Retinal pigment epithelial cell (primary cell): ENCODE measurements at regions not wholly inside any gene's neighbourhood (a gene's known extent, or its start where the extent isn't known, plus 50 kb on each side); places are given as distances from the start of the nearest gene placed in this dataset.
"Not testable (repeated sequence)": the region's sequence is repeated elsewhere in the genome, so short reads cannot be mapped to it uniquely, and the experiment has no call there.

Experiments
- DNase-seq: peaks from one replicate; pipeline ENCODE4 v3.0.0-alpha.2; 2010; ENCODE audit warnings: low read depth
- H3K4me3 ChIP-seq: 2 replicates; pipeline ENCODE4 v1.5.1; 2011; ENCODE audit warnings: mild to moderate bottlenecking, low read length, control low read depth, moderate library complexity
- TF ChIP-seq, protein P1 (sequence below): conservative IDR thresholded peaks from 2 replicates; pipeline ENCODE4 v1.5.1; 2011; ENCODE audit warnings: low read depth, low read length, control low read depth, inconsistent platforms

DNA sequence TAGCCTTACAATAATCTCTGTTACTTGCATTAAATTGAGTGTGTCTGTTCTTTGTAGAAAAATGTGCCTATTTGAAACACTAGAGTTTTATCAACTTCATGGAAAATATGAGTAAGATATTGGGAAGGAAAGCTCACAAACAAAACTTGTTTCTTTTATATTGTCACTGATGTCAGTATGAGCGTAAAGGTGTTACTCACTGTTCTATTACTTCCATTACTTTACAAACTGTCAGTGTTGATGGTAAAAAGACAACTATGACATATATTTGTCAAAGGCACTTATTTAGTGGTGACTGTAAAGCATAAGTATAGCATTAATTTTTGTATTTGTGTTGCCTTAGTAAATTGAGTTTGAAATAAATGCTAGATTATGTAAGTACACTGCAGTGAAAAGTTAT, 193.7 kb upstream of the FLRT2 start:
- TF ChIP-seq, protein P1, sequence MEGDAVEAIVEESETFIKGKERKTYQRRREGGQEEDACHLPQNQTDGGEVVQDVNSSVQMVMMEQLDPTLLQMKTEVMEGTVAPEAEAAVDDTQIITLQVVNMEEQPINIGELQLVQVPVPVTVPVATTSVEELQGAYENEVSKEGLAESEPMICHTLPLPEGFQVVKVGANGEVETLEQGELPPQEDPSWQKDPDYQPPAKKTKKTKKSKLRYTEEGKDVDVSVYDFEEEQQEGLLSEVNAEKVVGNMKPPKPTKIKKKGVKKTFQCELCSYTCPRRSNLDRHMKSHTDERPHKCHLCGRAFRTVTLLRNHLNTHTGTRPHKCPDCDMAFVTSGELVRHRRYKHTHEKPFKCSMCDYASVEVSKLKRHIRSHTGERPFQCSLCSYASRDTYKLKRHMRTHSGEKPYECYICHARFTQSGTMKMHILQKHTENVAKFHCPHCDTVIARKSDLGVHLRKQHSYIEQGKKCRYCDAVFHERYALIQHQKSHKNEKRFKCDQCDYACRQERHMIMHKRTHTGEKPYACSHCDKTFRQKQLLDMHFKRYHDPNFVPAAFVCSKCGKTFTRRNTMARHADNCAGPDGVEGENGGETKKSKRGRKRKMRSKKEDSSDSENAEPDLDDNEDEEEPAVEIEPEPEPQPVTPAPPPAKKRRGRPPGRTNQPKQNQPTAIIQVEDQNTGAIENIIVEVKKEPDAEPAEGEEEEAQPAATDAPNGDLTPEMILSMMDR = no peak
- H3K4me3 ChIP-seq = no peak overlapping the region
- no peak for DNase-seq

DNA sequence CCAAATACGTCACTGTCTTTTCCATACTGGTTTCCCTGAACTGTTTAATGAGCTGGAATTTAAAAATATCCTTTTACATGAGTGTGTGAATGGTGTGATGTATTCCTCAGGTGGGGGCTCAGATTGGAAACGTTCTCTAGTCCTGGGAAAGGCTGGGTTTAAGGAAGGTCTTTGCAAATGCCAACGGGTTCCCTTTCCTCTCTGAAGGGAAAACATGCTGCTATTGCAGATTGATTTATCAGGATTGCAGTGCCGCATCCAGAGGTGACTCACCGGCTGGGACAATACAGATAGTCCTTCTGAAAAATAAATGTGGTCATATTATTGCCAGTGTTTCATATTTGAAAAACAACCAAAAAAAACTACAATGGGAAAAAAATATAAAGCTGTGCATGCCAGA, 193.1 kb upstream of the FLRT2 start:
- DNase-seq = no peak
- TF ChIP-seq, protein P1 = no peak
- H3K4me3 ChIP-seq = no peak overlapping the region

DNA sequence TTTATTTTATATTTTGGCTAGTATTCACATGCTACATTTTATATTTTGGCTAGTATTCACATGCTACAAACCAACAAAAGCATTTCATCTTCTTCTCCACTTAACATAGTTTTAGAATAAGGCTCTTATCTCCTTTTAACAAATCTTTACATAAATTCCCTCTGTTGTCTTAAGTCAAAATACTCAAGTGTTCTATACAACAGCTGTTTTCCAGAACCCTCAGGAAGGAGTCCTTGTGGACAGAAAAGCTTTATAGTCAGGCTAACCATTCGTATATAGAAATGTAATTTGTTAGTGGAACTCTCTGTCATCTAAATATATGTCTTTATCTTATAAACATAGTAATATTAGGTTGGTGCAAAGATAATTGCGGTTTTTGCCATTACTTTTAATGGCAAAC, 191.0 kb upstream of the FLRT2 start:
- no peak overlapping the region for H3K4me3 ChIP-seq
- DNase-seq = no peak
- TF ChIP-seq, protein P1 = no peak

DNA sequence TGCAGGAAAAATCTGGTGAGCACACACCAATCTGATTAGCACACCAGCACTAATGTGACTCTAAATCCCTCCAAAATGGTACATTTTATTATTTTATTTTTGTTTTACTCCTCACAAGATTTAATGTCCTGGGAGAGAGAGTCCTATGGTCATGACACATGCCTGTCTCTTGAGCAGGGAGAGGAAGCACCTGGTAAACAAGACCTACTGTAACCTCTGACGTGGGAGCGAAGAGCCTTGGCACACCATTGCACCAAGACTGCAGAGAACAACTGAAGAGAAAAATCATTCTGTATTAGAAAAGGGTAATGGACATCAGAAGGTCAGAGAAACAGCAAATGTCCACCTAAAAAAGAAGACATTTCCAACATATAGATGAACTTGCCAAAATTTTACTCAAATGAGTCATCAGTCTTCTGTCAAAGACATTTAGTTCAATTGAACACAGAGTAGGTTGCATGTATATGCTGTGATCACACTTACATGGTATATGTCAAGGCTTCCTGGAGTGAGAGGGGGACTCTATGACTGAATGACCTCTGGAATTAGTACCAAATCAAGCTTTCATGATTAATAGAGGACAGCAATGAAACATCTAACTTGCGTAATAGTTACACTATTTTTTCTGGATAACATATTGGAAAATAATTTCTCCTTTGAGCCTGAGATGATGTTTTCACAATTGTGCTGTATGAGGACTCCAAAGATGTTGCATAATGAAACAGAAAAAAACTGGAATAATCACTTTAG, 186.9 kb upstream of the FLRT2 start:
- no peak for DNase-seq
- H3K4me3 ChIP-seq = no peak overlapping the region
- TF ChIP-seq, protein P1 = no peak

GRCh38 chr14:85344171-85344570, 185.8 kb upstream of the FLRT2 start:
- DNase-seq = no peak
- TF ChIP-seq, protein P1 = no peak
- H3K4me3 ChIP-seq = no peak overlapping the region

GRCh38 chr14:85344847-85345570, 184.9 kb upstream of the FLRT2 start:
- no peak for DNase-seq
- no peak overlapping the region for H3K4me3 ChIP-seq
- TF ChIP-seq, protein P1 = no peak

GRCh38 chr14:85350667-85351066, 179.3 kb upstream of the FLRT2 start:
- no peak for DNase-seq
- TF ChIP-seq, protein P1 = no peak
- no peak overlapping the region for H3K4me3 ChIP-seq

DNA sequence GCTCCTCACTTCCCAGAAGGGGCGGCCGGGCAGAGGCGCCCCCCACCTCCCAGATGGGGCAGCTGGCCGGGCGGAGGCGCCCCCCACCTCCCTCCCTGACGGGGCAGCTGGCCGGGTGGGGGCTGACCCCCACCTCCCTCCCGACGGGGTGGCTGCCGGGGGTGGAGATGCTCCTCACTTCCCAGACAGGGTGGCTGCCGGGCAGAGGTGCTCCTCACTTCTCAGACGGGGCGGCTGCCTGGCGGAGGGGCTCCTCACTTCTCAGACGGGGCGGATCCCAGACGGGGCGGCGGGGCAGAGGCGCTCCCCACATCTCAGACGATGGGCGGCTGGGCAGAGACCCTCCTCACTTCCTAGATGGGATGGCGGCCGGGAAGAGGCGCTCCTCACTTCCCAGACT, 177.4 kb upstream of the FLRT2 start:
- not testable (repeated sequence) for DNase-seq, H3K4me3 ChIP-seq
